ENCODE measurements at regions not wholly inside any gene's neighbourhood (a gene's known extent, or its start where the extent isn't known, plus 50 kb on each side); places are given as distances from the start of the nearest gene placed in this dataset.

- DNase-seq (no peak), ATAC-seq (no peak)
- H3K9me3 ChIP-seq (ENCODE audit: control insufficient read depth, low read length, poor library complexity, severe bottlenecking): no peaks in the 10 kb centered on the region
- H3K27ac Mint-ChIP-seq: no peak overlapping the region
- peaks cover 85% of the 10 kb centered on the region for H3K27me3 Mint-ChIP-seq
- no peaks in the 10 kb centered on the region for H3K4me1 Mint-ChIP-seq
- H3K36me3 Mint-ChIP-seq (ENCODE audit: low read depth): peaks cover 2% of the 10 kb centered on the region
- no peak overlapping the region for H3K4me3 Mint-ChIP-seq
Measured at GRCh38 chr2:176645494-176645893, 376.3 kb downstream of the MTX2 start.

GRCh38 chr2:176646033-176646615 lies 376.9 kb downstream of the MTX2 start:
- H3K4me3 Mint-ChIP-seq: no peak overlapping the region

GRCh38 chr2:176647325-176648165 lies 378.3 kb downstream of the MTX2 start:
- no peaks in the 10 kb centered on the region for H3K9me3 ChIP-seq (ENCODE audit: control insufficient read depth, low read length, poor library complexity, severe bottlenecking)
- Mint-ChIP-seq H3K27ac (no peak overlapping the region), H3K36me3 (ENCODE audit: low read depth) (peaks cover 2% of the 10 kb centered on the region), H3K27me3 (peaks cover 79% of the 10 kb centered on the region), H3K4me1 (peaks cover 3% of the 10 kb centered on the region), H3K4me3 (no peak overlapping the region)
- no peak for ATAC-seq
- DNase-seq: no peak

More at GRCh38 chr2:176646033-176646615, 376.9 kb downstream of the MTX2 start:
- Mint-ChIP-seq H3K27me3 (peaks cover 85% of the 10 kb centered on the region), H3K4me1 (no peaks in the 10 kb centered on the region), H3K36me3 (ENCODE audit: low read depth) (peaks cover 2% of the 10 kb centered on the region), H3K27ac (no peak overlapping the region)
- DNase-seq (no peak), ATAC-seq (no peak)
- no peaks in the 10 kb centered on the region for H3K9me3 ChIP-seq (ENCODE audit: control insufficient read depth, low read length, poor library complexity, severe bottlenecking)

- Mint-ChIP-seq H3K36me3 (ENCODE audit: low read depth) (peaks cover 2% of the 10 kb centered on the region), H3K4me3 (no peak overlapping the region), H3K27me3 (peaks cover 75% of the 10 kb centered on the region), H3K4me1 (peaks cover 3% of the 10 kb centered on the region), H3K27ac (no peak overlapping the region)
- no peaks in the 10 kb centered on the region for H3K9me3 ChIP-seq (ENCODE audit: control insufficient read depth, low read length, poor library complexity, severe bottlenecking)
- DNase-seq (no peak), ATAC-seq (no peak)
Measured at GRCh38 chr2:176648700-176649297, 379.6 kb downstream of the MTX2 start.

GRCh38 chr2:176650104-176650837 lies 381.0 kb downstream of the MTX2 start:
- no peaks in the 10 kb centered on the region for H3K9me3 ChIP-seq (ENCODE audit: control insufficient read depth, low read length, poor library complexity, severe bottlenecking)
- peaks cover 3% of the 10 kb centered on the region for H3K4me1 Mint-ChIP-seq
- no peak overlapping the region for H3K27ac Mint-ChIP-seq
- H3K36me3 Mint-ChIP-seq (ENCODE audit: low read depth): no peaks in the 10 kb centered on the region
- no peak for ATAC-seq
- peaks cover 74% of the 10 kb centered on the region for H3K27me3 Mint-ChIP-seq
- no peak overlapping the region for H3K4me3 Mint-ChIP-seq
- no peak for DNase-seq

- Mint-ChIP-seq H3K27ac (no peak overlapping the region), H3K27me3 (peaks cover 74% of the 10 kb centered on the region), H3K4me3 (no peak overlapping the region), H3K36me3 (ENCODE audit: low read depth) (no peaks in the 10 kb centered on the region), H3K4me1 (peaks cover 3% of the 10 kb centered on the region)
- ATAC-seq (no peak), DNase-seq (no peak)
- H3K9me3 ChIP-seq (ENCODE audit: control insufficient read depth, low read length, poor library complexity, severe bottlenecking): no peaks in the 10 kb centered on the region
Measured at GRCh38 chr2:176650838-176651555, 381.8 kb downstream of the MTX2 start.

GRCh38 chr2:176652300-176653182 lies 383.3 kb downstream of the MTX2 start:
- no peaks in the 10 kb centered on the region for H3K36me3 Mint-ChIP-seq (ENCODE audit: low read depth)
- H3K9me3 ChIP-seq (ENCODE audit: control insufficient read depth, low read length, poor library complexity, severe bottlenecking): no peaks in the 10 kb centered on the region
- ATAC-seq: peak; percentile 69
- H3K27me3 Mint-ChIP-seq: peaks cover 67% of the 10 kb centered on the region
- no peak overlapping the region for H3K27ac Mint-ChIP-seq
- peaks cover 5% of the 10 kb centered on the region for H3K4me1 Mint-ChIP-seq
- H3K4me3 Mint-ChIP-seq: no peak overlapping the region
- no peak for DNase-seq

- Mint-ChIP-seq H3K4me3 (no peak overlapping the region), H3K36me3 (ENCODE audit: low read depth) (no peaks in the 10 kb centered on the region), H3K27me3 (peaks cover 72% of the 10 kb centered on the region), H3K27ac (no peak overlapping the region), H3K4me1 (peaks cover 5% of the 10 kb centered on the region)
- no peak for ATAC-seq
- no peak for DNase-seq
- H3K9me3 ChIP-seq (ENCODE audit: control insufficient read depth, low read length, poor library complexity, severe bottlenecking): no peaks in the 10 kb centered on the region
Measured at GRCh38 chr2:176653479-176654443, 384.5 kb downstream of the MTX2 start.

- H3K4me3 Mint-ChIP-seq: no peak overlapping the region
- peaks cover 5% of the 10 kb centered on the region for H3K4me1 Mint-ChIP-seq
- peaks cover 4% of the 10 kb centered on the region for H3K36me3 Mint-ChIP-seq (ENCODE audit: low read depth)
- DNase-seq (no peak), ATAC-seq (no peak)
- H3K27ac Mint-ChIP-seq: no peak overlapping the region
- H3K27me3 Mint-ChIP-seq: peaks cover 72% of the 10 kb centered on the region
- no peaks in the 10 kb centered on the region for H3K9me3 ChIP-seq (ENCODE audit: control insufficient read depth, low read length, poor library complexity, severe bottlenecking)
Measured at GRCh38 chr2:176656038-176656775, 387.0 kb downstream of the MTX2 start.

GRCh38 chr2:176656776-176657140 lies 387.5 kb downstream of the MTX2 start:
- DNase-seq: no peak
- Mint-ChIP-seq H3K36me3 (ENCODE audit: low read depth) (peaks cover 4% of the 10 kb centered on the region), H3K27ac (no peak overlapping the region), H3K27me3 (peaks cover 76% of the 10 kb centered on the region), H3K4me1 (peaks cover 5% of the 10 kb centered on the region), H3K4me3 (no peak overlapping the region)
- no peaks in the 10 kb centered on the region for H3K9me3 ChIP-seq (ENCODE audit: control insufficient read depth, low read length, poor library complexity, severe bottlenecking)
- no peak for ATAC-seq

- peaks cover 3% of the 10 kb centered on the region for H3K4me1 Mint-ChIP-seq
- DNase-seq (no peak), ATAC-seq (no peak)
- no peak overlapping the region for H3K27ac Mint-ChIP-seq
- no peak overlapping the region for H3K4me3 Mint-ChIP-seq
- no peaks in the 10 kb centered on the region for H3K9me3 ChIP-seq (ENCODE audit: control insufficient read depth, low read length, poor library complexity, severe bottlenecking)
- H3K36me3 Mint-ChIP-seq (ENCODE audit: low read depth): peaks cover 4% of the 10 kb centered on the region
- peaks cover 71% of the 10 kb centered on the region for H3K27me3 Mint-ChIP-seq
Measured at GRCh38 chr2:176657393-176657792, 388.2 kb downstream of the MTX2 start.
